MM.1S (cell line): ENCODE measurements at regions not wholly inside any gene's neighbourhood (a gene's known extent, or its start where the extent isn't known, plus 50 kb on each side); places are given as distances from the start of the nearest gene placed in this dataset.

ENCODE experiments used
- DNase-seq: peaks from one replicate; pipeline ENCODE4 v3.0.0-alpha.2; 2015
- H2AFZ ChIP-seq: fragments of 300-600 bp; sonication (generic); 2 replicates; pipeline ENCODE4 v1.6.0; 2016; ENCODE audit warnings: antibody characterized with exemption, low read length
- H3F3A ChIP-seq: fragments of 300-600 bp; sonication (generic); 2 replicates; pipeline ENCODE4 v1.6.1; 2016; ENCODE audit warnings: mild to moderate bottlenecking, antibody characterized with exemption, low read length, moderate library complexity, mixed read lengths; ENCODE audit not compliant: insufficient read depth
- H3K27ac ChIP-seq: fragments of 300-600 bp; sonication (generic); 2 replicates; pipeline ENCODE4 v1.5.1; 2016; ENCODE audit warnings: mild to moderate bottlenecking, low read length
- H3K27me3 ChIP-seq: fragments of 300-600 bp; sonication (generic); replicated peaks from 2 replicates; pipeline ENCODE4 v1.6.0; 2016; ENCODE audit warnings: low read length; ENCODE audit not compliant: insufficient read depth
- H3K36me3 ChIP-seq: fragments of 300-600 bp; sonication (generic); replicated peaks from 2 replicates; pipeline ENCODE4 v1.6.1; 2016; ENCODE audit warnings: mild to moderate bottlenecking, low read length, mixed read lengths; ENCODE audit not compliant: insufficient read depth
- H3K4me1 ChIP-seq: fragments of 300-600 bp; sonication (generic); 2 replicates; pipeline ENCODE4 v1.6.1; 2016; ENCODE audit warnings: low read length, mixed read lengths
- H3K4me2 ChIP-seq: fragments of 300-600 bp; sonication (generic); 2 replicates; pipeline ENCODE4 v1.6.0; 2016; ENCODE audit warnings: low read depth, low read length
- H3K4me3 ChIP-seq: fragments of 300-600 bp; sonication (generic); 2 replicates; pipeline ENCODE4 v1.5.1; 2016; ENCODE audit warnings: low read length, mixed read lengths
- H3K79me2 ChIP-seq: fragments of 300-600 bp; sonication (generic); 2 replicates; pipeline ENCODE4 v1.6.1; 2016; ENCODE audit warnings: mixed run types, low read length, mixed read lengths
- H3K9ac ChIP-seq: fragments of 300-600 bp; sonication (generic); 2 replicates; pipeline ENCODE4 v1.6.1; 2016; ENCODE audit warnings: low read length, mixed read lengths
- H3K9me2 ChIP-seq: fragments of 300-600 bp; sonication (generic); replicated peaks from 2 replicates; pipeline ENCODE4 v1.6.1; 2016; ENCODE audit warnings: mild to moderate bottlenecking, low read length, mixed read lengths; ENCODE audit not compliant: insufficient read depth
- H3K9me3 ChIP-seq: fragments of 300-600 bp; sonication (generic); replicated peaks from 2 replicates; pipeline ENCODE4 v1.6.1; 2016; ENCODE audit warnings: mild to moderate bottlenecking, low read length, mixed read lengths; ENCODE audit not compliant: insufficient read depth
- H4K20me1 ChIP-seq: fragments of 300-600 bp; sonication (generic); 2 replicates; pipeline ENCODE4 v1.6.1; 2016; ENCODE audit warnings: mild to moderate bottlenecking, low read length, moderate library complexity, mixed read lengths; ENCODE audit not compliant: insufficient read depth
- CTCF ChIP-seq: fragments of 300-600 bp; sonication (generic); IDR thresholded peaks from 2 replicates; pipeline ENCODE4 v1.5.1; 2016; ENCODE audit warnings: antibody characterized with exemption, low read length, mixed read lengths
- EZH2 ChIP-seq: fragments of 300-600 bp; sonication (generic); optimal IDR thresholded peaks from 2 replicates; pipeline ENCODE3; 2017; ENCODE audit warnings: low read depth, mild to moderate bottlenecking, antibody characterized with exemption, low read length, mixed read lengths
- EZH2phosphoT487 ChIP-seq: fragments of 300-600 bp; sonication (generic); IDR thresholded peaks from 2 replicates; pipeline ENCODE4 v1.6.1; 2018; ENCODE audit warnings: antibody characterized with exemption, low read length

- Histone ChIP-seq H3K4me1 (no peaks in the 10 kb centered on the region), H3K27me3 (no peaks in the 10 kb centered on the region), H3K9ac (no peak overlapping the region), H3K4me2 (no peak overlapping the region), H4K20me1 (no peaks in the 10 kb centered on the region), H3F3A (no peaks in the 10 kb centered on the region), H3K79me2 (no peaks in the 10 kb centered on the region), H3K4me3 (no peak overlapping the region), H3K36me3 (no peaks in the 10 kb centered on the region), H3K9me3 (no peaks in the 10 kb centered on the region), H3K27ac (no peak overlapping the region), H3K9me2 (no peaks in the 10 kb centered on the region), H2AFZ (no peak overlapping the region)
- TF ChIP-seq EZH2phosphoT487, result no peak
- no peak for TF ChIP-seq EZH2
- no peak for TF ChIP-seq CTCF
- DNase-seq, result no peak
Observed at GRCh38 chr5:85458319-85458718, 1073.6 kb upstream of the EDIL3 start.

GRCh38 chr5:85462957-85463356 lies 1078.3 kb upstream of the EDIL3 start:
- H3K4me2 ChIP-seq, result no peak overlapping the region
- H3F3A ChIP-seq, result no peaks in the 10 kb centered on the region
- no peaks in the 10 kb centered on the region for H3K27me3 ChIP-seq
- H3K27ac ChIP-seq, result no peak overlapping the region
- no peaks in the 10 kb centered on the region for H3K9me2 ChIP-seq
- H3K79me2 ChIP-seq, result no peaks in the 10 kb centered on the region
- H4K20me1 ChIP-seq, result no peaks in the 10 kb centered on the region
- H3K4me3 ChIP-seq, result no peak overlapping the region
- TF ChIP-seq CTCF, result no peak
- TF ChIP-seq EZH2phosphoT487, result no peak
- no peak for TF ChIP-seq EZH2
- H3K9ac ChIP-seq, result no peak overlapping the region
- DNase-seq, result no peak
- H2AFZ ChIP-seq, result no peak overlapping the region
- no peaks in the 10 kb centered on the region for H3K36me3 ChIP-seq
- H3K4me1 ChIP-seq, result no peaks in the 10 kb centered on the region
- no peaks in the 10 kb centered on the region for H3K9me3 ChIP-seq

GRCh38 chr5:85466423-85466822 lies 1081.7 kb upstream of the EDIL3 start:
- TF ChIP-seq EZH2phosphoT487, result no peak
- no peak for TF ChIP-seq EZH2
- TF ChIP-seq CTCF, result no peak
- H3K9ac ChIP-seq, result no peak overlapping the region

More at GRCh38 chr5:85466423-85466822, 1081.7 kb upstream of the EDIL3 start:
- Histone ChIP-seq H3K9me3 (no peaks in the 10 kb centered on the region), H3K4me2 (no peak overlapping the region), H3K79me2 (no peaks in the 10 kb centered on the region), H3K4me1 (no peaks in the 10 kb centered on the region), H3K27me3 (no peaks in the 10 kb centered on the region), H3K4me3 (no peak overlapping the region), H2AFZ (no peak overlapping the region), H4K20me1 (no peaks in the 10 kb centered on the region), H3F3A (no peaks in the 10 kb centered on the region), H3K36me3 (no peaks in the 10 kb centered on the region), H3K27ac (no peak overlapping the region), H3K9me2 (no peaks in the 10 kb centered on the region)
- no peak for DNase-seq
